Calu3 (cell line): ENCODE measurements at regions not wholly inside any gene's neighbourhood (a gene's known extent, or its start where the extent isn't known, plus 50 kb on each side); places are given as distances from the start of the nearest gene placed in this dataset.

Source experiments
- BruUV-seq: library from RNA; stranded (reverse); fragments of 400-500 nt; replicated peaks from 2 replicates; lab custom pipeline; 2021; lab: Mats Ljungman, UMichigan
- CTCF ChIA-PET: fragments of 300-600 bp; sonication (Branson Sonifier 250); formaldehyde crosslinking; loops from one replicate; lab custom pipeline; 2022; ENCODE audit warnings: antibody characterized with exemption; lab: Charles Lee
- DNase-seq: peaks from one replicate; pipeline ENCODE4 v3.0.0; 2022
- H3K27ac Mint-ChIP-seq: one replicate; pipeline ENCODE4 v1.8.0; 2022; ENCODE audit warnings: mixed read lengths; ENCODE audit not compliant: unreplicated experiment
- H3K27me3 Mint-ChIP-seq: one replicate; pipeline ENCODE4 v1.8.0; 2022; ENCODE audit warnings: mixed read lengths; ENCODE audit not compliant: unreplicated experiment
- H3K36me3 Mint-ChIP-seq: one replicate; pipeline ENCODE4 v1.8.0; 2022; ENCODE audit warnings: mild to moderate bottlenecking, moderate library complexity, mixed read lengths; ENCODE audit not compliant: insufficient read depth, unreplicated experiment
- H3K4me1 Mint-ChIP-seq: one replicate; pipeline ENCODE4 v1.8.0; 2022; ENCODE audit warnings: mild to moderate bottlenecking, low read depth, mixed read lengths; ENCODE audit not compliant: unreplicated experiment
- H3K4me3 Mint-ChIP-seq: one replicate; pipeline ENCODE4 v1.8.0; 2022; ENCODE audit warnings: mild to moderate bottlenecking, low read depth, moderate library complexity, mixed read lengths; ENCODE audit not compliant: unreplicated experiment
- H3K9me3 Mint-ChIP-seq: one replicate; pipeline ENCODE4 v1.8.0; 2022; ENCODE audit warnings: low read depth, mixed read lengths; ENCODE audit not compliant: unreplicated experiment
- CTCF ChIP-seq: fragments of 200-600 bp; IDR thresholded peaks from one replicate; pipeline ENCODE4 v1.8.0; 2022; ENCODE audit warnings: antibody characterized with exemption; ENCODE audit not compliant: unreplicated experiment
- intact Hi-C: fragments of 100-400 bp; cut with micrococcal nuclease; formaldehyde crosslinking; loops from one replicate; pipeline ENCODE4 v1.10.0; 2022; ENCODE audit not compliant: unreplicated experiment

DNA sequence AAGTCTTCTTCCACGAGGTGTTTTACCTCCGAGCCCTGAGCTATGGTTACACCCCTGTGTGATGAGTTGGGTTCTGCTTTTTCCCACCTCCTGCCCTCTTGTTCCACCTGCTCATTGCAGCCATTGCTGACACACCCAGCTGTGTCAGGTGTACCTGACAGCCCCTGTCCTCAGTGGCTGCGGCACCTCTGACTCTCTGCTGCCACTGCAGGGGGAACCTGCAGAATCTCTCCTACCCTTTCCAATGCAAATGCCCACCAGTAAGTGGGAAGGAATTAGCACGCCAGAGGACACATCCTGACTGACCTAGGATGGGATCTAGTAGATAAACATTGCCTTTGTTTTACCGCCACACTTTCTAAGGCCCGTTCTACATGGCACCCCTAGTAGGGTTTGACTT, 600.9 kb upstream of the MKI67 start:
- Mint-ChIP-seq H3K4me1 (no peaks in the 10 kb centered on the region), H3K27me3 (no peaks in the 10 kb centered on the region), H3K36me3 (no peaks in the 10 kb centered on the region), H3K4me3 (no peak overlapping the region), H3K9me3 (peaks cover 6% of the 10 kb centered on the region), H3K27ac (no peak overlapping the region)
- DNase-seq = no peak
- no TSS peak for BruUV-seq
- CTCF ChIA-PET = no interaction called here
- intact Hi-C loops = no loop called here
- no peak for TF ChIP-seq CTCF

- TF ChIP-seq CTCF = no peak
- no peak for DNase-seq
- Mint-ChIP-seq H3K27ac (no peak overlapping the region), H3K27me3 (no peaks in the 10 kb centered on the region), H3K4me1 (no peaks in the 10 kb centered on the region), H3K9me3 (peaks cover 5% of the 10 kb centered on the region), H3K36me3 (no peaks in the 10 kb centered on the region), H3K4me3 (no peak overlapping the region)
- CTCF ChIA-PET = no interaction called here
- intact Hi-C loops = no loop called here
- no TSS peak for BruUV-seq
These were observed 603.7 kb upstream of the MKI67 start for GRCh38 chr10:128729910-128730420.

DNA sequence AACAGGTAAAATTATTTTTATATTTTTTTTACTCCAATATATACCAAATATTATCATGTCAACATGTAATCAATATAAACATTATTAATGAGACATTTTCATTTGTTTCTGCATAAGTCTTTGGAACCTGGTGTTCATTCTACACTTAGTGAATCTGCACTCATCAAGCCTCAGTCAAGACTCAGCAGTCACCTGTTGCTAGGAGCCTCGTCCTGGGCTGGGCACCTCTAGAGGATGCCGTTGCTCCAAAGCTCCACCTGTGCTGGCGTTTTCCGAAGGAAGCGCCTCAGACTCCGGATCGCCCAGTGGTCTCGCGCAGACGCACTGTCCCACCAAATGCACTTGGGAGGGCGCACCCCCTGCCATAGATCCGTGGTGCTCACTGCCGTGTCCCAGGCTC, 604.7 kb upstream of the MKI67 start:
- no peak for TF ChIP-seq CTCF

GRCh38 chr10:128734161-128734560, 607.9 kb upstream of the MKI67 start:
- intact Hi-C loops = no loop called here
- Mint-ChIP-seq H3K36me3 (no peaks in the 10 kb centered on the region), H3K27ac (no peak overlapping the region), H3K4me1 (no peaks in the 10 kb centered on the region), H3K27me3 (no peaks in the 10 kb centered on the region), H3K9me3 (peaks cover 10% of the 10 kb centered on the region), H3K4me3 (no peak overlapping the region)
- no peak for DNase-seq
- no TSS peak for BruUV-seq
- TF ChIP-seq CTCF = no peak
- CTCF ChIA-PET = no interaction called here

More for the DNA sequence above, 604.7 kb upstream of the MKI67 start:
- Mint-ChIP-seq H3K36me3 (no peaks in the 10 kb centered on the region), H3K9me3 (peaks cover 6% of the 10 kb centered on the region), H3K27ac (no peak overlapping the region), H3K27me3 (no peaks in the 10 kb centered on the region), H3K4me3 (no peak overlapping the region), H3K4me1 (no peaks in the 10 kb centered on the region)
- intact Hi-C loops = no loop called here
- CTCF ChIA-PET = no interaction called here
- no peak for DNase-seq
- no TSS peak for BruUV-seq
